PC-9 (cell line): ENCODE measurements at regions not wholly inside any gene's neighbourhood (a gene's known extent, or its start where the extent isn't known, plus 50 kb on each side); places are given as distances from the start of the nearest gene placed in this dataset.

Experiments
- EZH2 ChIP-seq: fragments of 200-600 bp; sonication (generic); IDR thresholded peaks from 2 replicates; pipeline ENCODE4 v1.8.0; 2017; ENCODE audit warnings: antibody characterized with exemption, low read depth
- TF ChIP-seq, protein P1 (sequence below): fragments of 200-600 bp; sonication (generic); conservative IDR thresholded peaks from 2 replicates; pipeline ENCODE4 v1.6.1; 2017; ENCODE audit warnings: mixed run types, antibody characterized with exemption, mild to moderate bottlenecking, moderate library complexity

DNA sequence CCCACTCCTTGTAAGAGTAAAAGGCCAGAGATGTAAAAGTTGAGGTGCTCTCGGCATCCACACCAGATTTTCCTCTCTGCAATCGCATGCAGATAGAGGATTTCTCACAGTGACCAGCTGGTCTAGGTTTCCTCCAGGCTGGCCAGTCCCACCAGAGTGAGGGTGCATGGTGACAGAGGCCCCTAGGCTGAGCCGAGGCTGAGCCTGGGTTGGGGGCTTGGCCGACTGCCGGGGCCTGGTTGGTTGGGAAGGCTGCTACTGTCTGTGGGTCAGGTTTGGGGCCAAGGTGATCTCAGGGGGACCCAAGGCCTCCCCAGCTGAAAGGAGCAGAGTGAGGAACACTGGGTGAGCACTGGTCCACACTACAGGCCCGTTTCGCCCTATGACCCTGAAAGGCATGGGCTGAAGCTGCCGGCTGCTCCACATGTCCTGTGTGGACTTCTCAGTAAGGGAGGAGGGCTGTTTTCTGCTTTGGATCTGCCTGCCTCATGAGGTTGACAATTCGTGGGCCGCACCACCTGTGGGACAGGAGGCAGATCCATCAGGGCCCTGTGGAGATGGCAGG is 400.8 kb upstream of the IRX4 start:
- TF ChIP-seq, protein P1, sequence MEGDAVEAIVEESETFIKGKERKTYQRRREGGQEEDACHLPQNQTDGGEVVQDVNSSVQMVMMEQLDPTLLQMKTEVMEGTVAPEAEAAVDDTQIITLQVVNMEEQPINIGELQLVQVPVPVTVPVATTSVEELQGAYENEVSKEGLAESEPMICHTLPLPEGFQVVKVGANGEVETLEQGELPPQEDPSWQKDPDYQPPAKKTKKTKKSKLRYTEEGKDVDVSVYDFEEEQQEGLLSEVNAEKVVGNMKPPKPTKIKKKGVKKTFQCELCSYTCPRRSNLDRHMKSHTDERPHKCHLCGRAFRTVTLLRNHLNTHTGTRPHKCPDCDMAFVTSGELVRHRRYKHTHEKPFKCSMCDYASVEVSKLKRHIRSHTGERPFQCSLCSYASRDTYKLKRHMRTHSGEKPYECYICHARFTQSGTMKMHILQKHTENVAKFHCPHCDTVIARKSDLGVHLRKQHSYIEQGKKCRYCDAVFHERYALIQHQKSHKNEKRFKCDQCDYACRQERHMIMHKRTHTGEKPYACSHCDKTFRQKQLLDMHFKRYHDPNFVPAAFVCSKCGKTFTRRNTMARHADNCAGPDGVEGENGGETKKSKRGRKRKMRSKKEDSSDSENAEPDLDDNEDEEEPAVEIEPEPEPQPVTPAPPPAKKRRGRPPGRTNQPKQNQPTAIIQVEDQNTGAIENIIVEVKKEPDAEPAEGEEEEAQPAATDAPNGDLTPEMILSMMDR, result no peak
- TF ChIP-seq EZH2, result no peak
